ENCODE measurements at regions not wholly inside any gene's neighbourhood (a gene's known extent, or its start where the extent isn't known, plus 50 kb on each side); places are given as distances from the start of the nearest gene placed in this dataset.

- Histone ChIP-seq H3K9ac (ENCODE audit: low read length) (no peak overlapping the region), H3K27me3 (ENCODE audit: insufficient read depth, low read length) (no peaks in the 10 kb centered on the region), H3K79me2 (ENCODE audit: insufficient read depth, low read length) (no peaks in the 10 kb centered on the region), H2AFZ (ENCODE audit: low read length) (no peak overlapping the region), H3F3A (ENCODE audit: insufficient read depth, low read length) (no peaks in the 10 kb centered on the region), H3K27ac (ENCODE audit: low read depth, low read length, poor library complexity, severe bottlenecking) (no peak overlapping the region), H3K36me3 (ENCODE audit: insufficient read depth, low read length) (no peaks in the 10 kb centered on the region), H3K4me2 (ENCODE audit: low read length) (no peak overlapping the region), H3K9me2 (ENCODE audit: low read depth, low read length) (no peaks in the 10 kb centered on the region), H4K20me1 (ENCODE audit: insufficient read depth, low read length) (no peaks in the 10 kb centered on the region), H3K4me1 (ENCODE audit: insufficient read depth, low read length, severe bottlenecking) (no peaks in the 10 kb centered on the region), H3K4me3 (ENCODE audit: low read depth, low read length, poor library complexity, severe bottlenecking) (no peak overlapping the region), H3K9me3 (ENCODE audit: low read length) (no peaks in the 10 kb centered on the region)
- TF ChIP-seq EZH2 (IDR thresholded peaks at IDR 0.05; ENCODE audit: borderline replicate concordance, low read length) (no peak), CTCF (IDR thresholded peaks at IDR 0.05; ENCODE audit: low read length) (no peak)
These were observed 306.0 kb downstream of the TENT5A start for GRCh38 chr6:81446509-81446908.

- Histone ChIP-seq H3K4me2 (ENCODE audit: low read length) (no peak overlapping the region), H3K9ac (ENCODE audit: low read length) (no peak overlapping the region), H3K4me1 (ENCODE audit: insufficient read depth, low read length, severe bottlenecking) (no peaks in the 10 kb centered on the region), H3K27ac (ENCODE audit: low read depth, low read length, poor library complexity, severe bottlenecking) (no peak overlapping the region), H3F3A (ENCODE audit: insufficient read depth, low read length) (no peaks in the 10 kb centered on the region), H3K9me3 (ENCODE audit: low read length) (no peaks in the 10 kb centered on the region), H3K4me3 (ENCODE audit: low read depth, low read length, poor library complexity, severe bottlenecking) (no peak overlapping the region), H3K27me3 (ENCODE audit: insufficient read depth, low read length) (no peaks in the 10 kb centered on the region), H3K9me2 (ENCODE audit: low read depth, low read length) (no peaks in the 10 kb centered on the region), H3K36me3 (ENCODE audit: insufficient read depth, low read length) (no peaks in the 10 kb centered on the region), H3K79me2 (ENCODE audit: insufficient read depth, low read length) (no peaks in the 10 kb centered on the region), H4K20me1 (ENCODE audit: insufficient read depth, low read length) (no peaks in the 10 kb centered on the region), H2AFZ (ENCODE audit: low read length) (no peak overlapping the region)
- no peak for TF ChIP-seq EZH2 (IDR thresholded peaks at IDR 0.05; ENCODE audit: borderline replicate concordance, low read length)
- no peak for TF ChIP-seq CTCF (IDR thresholded peaks at IDR 0.05; ENCODE audit: low read length)
These were observed 313.1 kb downstream of the TENT5A start for GRCh38 chr6:81439417-81439816.

- H4K20me1 ChIP-seq (ENCODE audit: insufficient read depth, low read length) = no peaks in the 10 kb centered on the region
- no peaks in the 10 kb centered on the region for H3K27me3 ChIP-seq (ENCODE audit: insufficient read depth, low read length)
- H3K4me1 ChIP-seq (ENCODE audit: insufficient read depth, low read length, severe bottlenecking) = no peaks in the 10 kb centered on the region
- H3F3A ChIP-seq (ENCODE audit: insufficient read depth, low read length) = no peaks in the 10 kb centered on the region
- no peak overlapping the region for H2AFZ ChIP-seq (ENCODE audit: low read length)
- no peak overlapping the region for H3K9ac ChIP-seq (ENCODE audit: low read length)
- no peak overlapping the region for H3K27ac ChIP-seq (ENCODE audit: low read depth, low read length, poor library complexity, severe bottlenecking)
- no peaks in the 10 kb centered on the region for H3K36me3 ChIP-seq (ENCODE audit: insufficient read depth, low read length)
- H3K4me3 ChIP-seq (ENCODE audit: low read depth, low read length, poor library complexity, severe bottlenecking) = no peak overlapping the region
- H3K4me2 ChIP-seq (ENCODE audit: low read length) = no peak overlapping the region
- TF ChIP-seq EZH2 (IDR thresholded peaks at IDR 0.05; ENCODE audit: borderline replicate concordance, low read length) (no peak), CTCF (IDR thresholded peaks at IDR 0.05; ENCODE audit: low read length) (no peak)
- H3K9me2 ChIP-seq (ENCODE audit: low read depth, low read length) = no peaks in the 10 kb centered on the region
- no peaks in the 10 kb centered on the region for H3K9me3 ChIP-seq (ENCODE audit: low read length)
- no peaks in the 10 kb centered on the region for H3K79me2 ChIP-seq (ENCODE audit: insufficient read depth, low read length)
These were observed 315.5 kb downstream of the TENT5A start for GRCh38 chr6:81436990-81437389.

Measured in OCI-LY1 (cell line).